WERI-Rb-1 (cell line): ENCODE measurements at regions not wholly inside any gene's neighbourhood (a gene's known extent, or its start where the extent isn't known, plus 50 kb on each side); places are given as distances from the start of the nearest gene placed in this dataset.

ENCODE experiments used
- DNase-seq: peaks from one replicate; pipeline ENCODE4 v3.0.0-alpha.2; 2020
- H3K27ac ChIP-seq: fragments of 250-450 bp; sonication (Bioruptor Pico); 2 replicates; pipeline ENCODE4 v1.5.1; 2020; ENCODE audit warnings: mild to moderate bottlenecking, moderate library complexity
- H3K27me3 ChIP-seq: fragments of 250-450 bp; sonication (Bioruptor Pico); 2 replicates; pipeline ENCODE4 v1.5.1; 2021; ENCODE audit warnings: mild to moderate bottlenecking, low read depth, moderate library complexity; ENCODE audit not compliant: insufficient read depth, severe bottlenecking
- H3K36me3 ChIP-seq: fragments of 250-450 bp; sonication (Bioruptor Pico); 2 replicates; pipeline ENCODE4 v1.5.1; 2020; ENCODE audit warnings: mild to moderate bottlenecking, moderate library complexity
- H3K4me3 ChIP-seq: 2 replicates; pipeline ENCODE4 v1.5.1; 2011; ENCODE audit warnings: low read depth, mild to moderate bottlenecking, control low read depth, low read length
- H3K9me3 ChIP-seq: fragments of 250-450 bp; sonication (Bioruptor Pico); 2 replicates; pipeline ENCODE4 v1.5.1; 2021; ENCODE audit warnings: mild to moderate bottlenecking, moderate library complexity; ENCODE audit not compliant: severe bottlenecking
- TF ChIP-seq, protein P1 (sequence below): IDR thresholded peaks from 2 replicates; pipeline ENCODE4 v1.5.1; 2011; ENCODE audit warnings: low read depth, mild to moderate bottlenecking, control low read depth, inconsistent platforms, low read length

DNA sequence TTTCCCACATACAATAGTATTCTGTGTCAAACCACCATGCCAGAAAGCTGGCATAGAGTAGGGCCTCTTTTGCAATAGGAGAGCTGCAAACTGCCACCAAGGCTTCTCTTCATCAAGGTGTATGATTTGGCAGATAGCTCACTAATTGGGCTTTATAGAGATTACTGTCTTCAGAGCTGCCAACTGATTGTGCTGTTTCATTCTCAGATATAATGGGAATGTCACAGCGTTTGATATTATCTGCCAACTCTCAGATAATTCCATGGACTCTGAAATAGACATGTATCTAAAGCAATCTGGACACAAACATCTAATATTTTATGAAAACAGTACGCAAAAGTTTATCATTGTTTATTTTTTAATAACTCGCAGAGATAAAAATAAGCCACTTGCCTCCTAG, 1289.1 kb downstream of the STIM2 start:
- Histone ChIP-seq H3K36me3 (no peaks in the 10 kb centered on the region), H3K27ac (no peak overlapping the region), H3K27me3 (no peaks in the 10 kb centered on the region), H3K4me3 (no peak overlapping the region), H3K9me3 (no peaks in the 10 kb centered on the region)
- DNase-seq: no peak
- TF ChIP-seq, protein P1, sequence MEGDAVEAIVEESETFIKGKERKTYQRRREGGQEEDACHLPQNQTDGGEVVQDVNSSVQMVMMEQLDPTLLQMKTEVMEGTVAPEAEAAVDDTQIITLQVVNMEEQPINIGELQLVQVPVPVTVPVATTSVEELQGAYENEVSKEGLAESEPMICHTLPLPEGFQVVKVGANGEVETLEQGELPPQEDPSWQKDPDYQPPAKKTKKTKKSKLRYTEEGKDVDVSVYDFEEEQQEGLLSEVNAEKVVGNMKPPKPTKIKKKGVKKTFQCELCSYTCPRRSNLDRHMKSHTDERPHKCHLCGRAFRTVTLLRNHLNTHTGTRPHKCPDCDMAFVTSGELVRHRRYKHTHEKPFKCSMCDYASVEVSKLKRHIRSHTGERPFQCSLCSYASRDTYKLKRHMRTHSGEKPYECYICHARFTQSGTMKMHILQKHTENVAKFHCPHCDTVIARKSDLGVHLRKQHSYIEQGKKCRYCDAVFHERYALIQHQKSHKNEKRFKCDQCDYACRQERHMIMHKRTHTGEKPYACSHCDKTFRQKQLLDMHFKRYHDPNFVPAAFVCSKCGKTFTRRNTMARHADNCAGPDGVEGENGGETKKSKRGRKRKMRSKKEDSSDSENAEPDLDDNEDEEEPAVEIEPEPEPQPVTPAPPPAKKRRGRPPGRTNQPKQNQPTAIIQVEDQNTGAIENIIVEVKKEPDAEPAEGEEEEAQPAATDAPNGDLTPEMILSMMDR: no peak

DNA sequence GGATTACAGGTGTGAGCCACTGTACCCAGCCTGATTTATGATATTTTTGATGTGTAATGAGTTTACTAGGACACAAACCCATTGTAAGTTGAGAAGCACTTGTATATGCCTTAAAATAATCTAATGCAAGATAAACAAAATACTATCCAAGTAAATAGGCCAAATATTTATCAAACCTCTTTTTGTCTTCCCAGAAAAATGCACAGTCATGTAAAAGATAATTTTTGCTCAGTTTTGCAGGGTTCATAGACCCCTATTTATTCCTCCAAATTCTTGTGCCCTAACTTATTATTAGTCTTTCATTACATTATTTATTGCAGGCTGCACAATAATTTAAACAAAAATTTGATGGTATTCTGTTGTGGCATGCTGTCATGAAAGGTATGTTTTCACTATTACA, 1290.7 kb downstream of the STIM2 start:
- H3K4me3 ChIP-seq: no peak overlapping the region
- H3K27me3 ChIP-seq: no peaks in the 10 kb centered on the region
- H3K36me3 ChIP-seq: no peaks in the 10 kb centered on the region
- no peak overlapping the region for H3K27ac ChIP-seq
- no peak for DNase-seq
- no peaks in the 10 kb centered on the region for H3K9me3 ChIP-seq
- TF ChIP-seq, protein P1: no peak

DNA sequence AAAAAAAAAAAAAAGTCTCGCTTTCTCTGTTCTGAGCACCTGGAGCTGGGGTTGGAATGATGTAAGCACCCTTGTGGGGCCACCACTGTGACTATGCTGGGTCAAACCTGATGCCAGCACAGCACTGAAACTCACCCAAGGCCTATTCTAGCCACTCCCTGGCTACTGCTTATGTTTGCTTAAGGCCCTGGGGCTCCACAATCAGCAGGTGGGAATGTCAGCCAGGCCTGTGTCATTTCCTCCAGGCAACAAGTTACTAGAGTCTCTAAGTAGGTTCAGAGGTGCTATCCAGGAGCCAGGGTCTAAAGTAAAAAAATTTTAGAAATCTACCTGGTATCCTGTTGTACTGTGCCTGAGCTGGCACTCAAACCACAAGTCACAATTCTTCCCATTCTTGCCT, 1306.8 kb downstream of the STIM2 start:
- DNase-seq: no peak
- Histone ChIP-seq H3K36me3 (no peaks in the 10 kb centered on the region), H3K27ac (no peak overlapping the region), H3K4me3 (no peak overlapping the region), H3K27me3 (no peaks in the 10 kb centered on the region), H3K9me3 (no peaks in the 10 kb centered on the region)
- TF ChIP-seq, protein P1: no peak

DNA sequence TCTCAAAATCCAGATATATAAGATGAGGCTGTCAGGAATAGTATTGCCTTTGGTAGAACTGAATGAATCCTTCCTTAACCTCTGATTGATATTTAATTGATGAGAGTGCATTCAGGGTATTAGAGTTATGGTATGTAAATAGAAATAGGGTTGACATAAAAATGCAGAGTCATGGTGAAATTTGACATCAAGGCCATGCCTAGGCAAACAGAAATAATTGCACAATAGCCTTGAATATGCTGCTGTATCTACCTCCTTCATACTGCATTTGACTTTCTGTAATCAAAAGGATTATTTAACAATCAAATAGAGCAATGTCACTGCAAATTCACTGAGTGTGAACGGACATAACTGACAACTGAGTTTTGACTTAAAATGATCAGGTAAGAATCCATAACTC, 1316.3 kb downstream of the STIM2 start:
- Histone ChIP-seq H3K9me3 (no peaks in the 10 kb centered on the region), H3K36me3 (no peaks in the 10 kb centered on the region), H3K27me3 (no peaks in the 10 kb centered on the region), H3K4me3 (no peak overlapping the region), H3K27ac (no peak overlapping the region)
- no peak for DNase-seq
- TF ChIP-seq, protein P1: no peak

DNA sequence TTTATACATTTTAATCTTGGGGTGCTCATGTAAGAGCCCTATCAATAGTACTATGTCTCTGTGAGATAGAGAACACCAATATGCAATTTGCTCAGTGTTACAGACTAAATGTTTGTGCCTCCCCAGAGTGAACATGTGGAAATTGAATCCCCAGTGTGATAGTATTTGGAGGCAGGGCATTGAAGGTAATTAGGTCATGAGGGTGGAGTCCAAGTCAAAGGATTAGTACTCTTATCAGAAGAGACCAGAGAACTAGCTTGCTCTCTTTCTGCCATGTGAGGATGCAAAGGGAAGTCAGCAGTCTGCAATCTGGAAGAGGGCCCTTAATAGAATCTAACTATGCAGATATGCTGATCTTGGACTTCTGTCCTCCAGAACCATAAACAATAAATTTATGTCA, 1317.0 kb downstream of the STIM2 start:
- no peak for DNase-seq
- no peak overlapping the region for H3K27ac ChIP-seq
- no peaks in the 10 kb centered on the region for H3K27me3 ChIP-seq
- H3K4me3 ChIP-seq: no peak overlapping the region
- H3K36me3 ChIP-seq: no peaks in the 10 kb centered on the region
- TF ChIP-seq, protein P1: no peak
- no peaks in the 10 kb centered on the region for H3K9me3 ChIP-seq

DNA sequence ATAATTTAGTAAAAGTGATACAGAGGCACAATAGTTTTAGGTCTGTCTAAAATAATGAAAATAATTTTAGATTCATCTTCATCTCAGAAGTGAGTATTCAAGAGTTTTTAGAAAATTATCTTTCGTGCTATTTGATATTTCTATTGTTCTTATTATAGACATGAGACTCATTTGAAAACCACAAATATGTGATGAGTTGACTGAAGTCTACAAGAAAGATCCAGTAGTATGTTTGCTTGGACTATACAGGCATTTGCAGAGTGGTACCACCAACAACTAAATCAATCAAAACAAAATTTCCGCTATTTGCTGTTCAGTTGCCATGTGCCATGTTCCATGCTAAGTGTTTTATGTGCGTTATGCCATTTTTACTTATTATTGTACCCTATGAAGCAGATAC, 1318.5 kb downstream of the STIM2 start:
- no peaks in the 10 kb centered on the region for H3K36me3 ChIP-seq
- DNase-seq: no peak
- TF ChIP-seq, protein P1: no peak
- H3K4me3 ChIP-seq: no peak overlapping the region
- no peaks in the 10 kb centered on the region for H3K9me3 ChIP-seq
- H3K27me3 ChIP-seq: no peaks in the 10 kb centered on the region
- no peak overlapping the region for H3K27ac ChIP-seq
